Brain microvascular endothelial cell (primary cell): ENCODE measurements at regions not wholly inside any gene's neighbourhood (a gene's known extent, or its start where the extent isn't known, plus 50 kb on each side); places are given as distances from the start of the nearest gene placed in this dataset.

ENCODE experiments used
- DNase-seq: peaks from one replicate; pipeline ENCODE4 v3.0.0-alpha.2; 2020
- H3K27ac ChIP-seq: fragments of 250-450 bp; sonication (Bioruptor Pico); 2 replicates; pipeline ENCODE4 v1.5.1; 2020; ENCODE audit warnings: mild to moderate bottlenecking, moderate library complexity
- H3K27me3 ChIP-seq: fragments of 250-450 bp; sonication (Bioruptor Pico); replicated peaks from 2 replicates; pipeline ENCODE4 v1.5.1; 2020; ENCODE audit warnings: mild to moderate bottlenecking
- H3K36me3 ChIP-seq: fragments of 250-450 bp; sonication (Bioruptor Pico); replicated peaks from 2 replicates; pipeline ENCODE4 v1.5.1; 2020; ENCODE audit warnings: mild to moderate bottlenecking
- H3K4me3 ChIP-seq: 2 replicates; pipeline ENCODE4 v1.5.1; 2011; ENCODE audit warnings: low read depth, mild to moderate bottlenecking, control low read depth, low read length, moderate library complexity
- in situ Hi-C: cut with HindIII; loops from 2 replicates; pipeline ENCODE4 v1.10.0; 2017; ENCODE audit warnings: low sequenced_read_pairs, low pct_ligation_motif_present
- TF ChIP-seq, protein P1 (sequence below): IDR thresholded peaks from 2 replicates; pipeline ENCODE4 v1.5.1; 2011; ENCODE audit warnings: low read depth, mild to moderate bottlenecking, moderate library complexity, low read length, control low read depth, inconsistent platforms; ENCODE audit errors: missing control alignments

DNA sequence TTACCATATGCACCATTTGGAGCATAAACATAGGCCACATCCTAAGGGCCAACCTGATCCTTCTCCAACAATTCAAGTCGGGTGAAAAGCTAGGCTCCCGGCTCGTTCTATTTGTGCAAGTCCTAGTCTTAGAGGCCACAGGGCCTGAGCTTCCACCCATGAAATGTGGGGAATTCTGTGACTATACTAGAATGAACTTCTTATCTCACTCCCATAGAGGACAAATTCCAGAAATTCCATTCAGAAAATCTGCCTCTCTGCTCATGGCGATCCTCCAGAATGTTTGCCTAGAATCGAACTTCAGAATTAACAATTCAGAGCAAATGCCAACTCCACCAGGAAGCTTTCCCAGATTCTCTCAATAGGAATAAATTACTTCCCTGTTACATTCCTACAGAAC lies 187.9 kb downstream of the BCL11A start:
- Histone ChIP-seq H3K4me3 (no peak overlapping the region), H3K27ac (no peak overlapping the region), H3K36me3 (no peaks in the 10 kb centered on the region), H3K27me3 (no peaks in the 10 kb centered on the region)
- TF ChIP-seq, protein P1, sequence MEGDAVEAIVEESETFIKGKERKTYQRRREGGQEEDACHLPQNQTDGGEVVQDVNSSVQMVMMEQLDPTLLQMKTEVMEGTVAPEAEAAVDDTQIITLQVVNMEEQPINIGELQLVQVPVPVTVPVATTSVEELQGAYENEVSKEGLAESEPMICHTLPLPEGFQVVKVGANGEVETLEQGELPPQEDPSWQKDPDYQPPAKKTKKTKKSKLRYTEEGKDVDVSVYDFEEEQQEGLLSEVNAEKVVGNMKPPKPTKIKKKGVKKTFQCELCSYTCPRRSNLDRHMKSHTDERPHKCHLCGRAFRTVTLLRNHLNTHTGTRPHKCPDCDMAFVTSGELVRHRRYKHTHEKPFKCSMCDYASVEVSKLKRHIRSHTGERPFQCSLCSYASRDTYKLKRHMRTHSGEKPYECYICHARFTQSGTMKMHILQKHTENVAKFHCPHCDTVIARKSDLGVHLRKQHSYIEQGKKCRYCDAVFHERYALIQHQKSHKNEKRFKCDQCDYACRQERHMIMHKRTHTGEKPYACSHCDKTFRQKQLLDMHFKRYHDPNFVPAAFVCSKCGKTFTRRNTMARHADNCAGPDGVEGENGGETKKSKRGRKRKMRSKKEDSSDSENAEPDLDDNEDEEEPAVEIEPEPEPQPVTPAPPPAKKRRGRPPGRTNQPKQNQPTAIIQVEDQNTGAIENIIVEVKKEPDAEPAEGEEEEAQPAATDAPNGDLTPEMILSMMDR: no peak
- DNase-seq: peak; percentile 31
- in situ Hi-C loops: no loop called here

DNA sequence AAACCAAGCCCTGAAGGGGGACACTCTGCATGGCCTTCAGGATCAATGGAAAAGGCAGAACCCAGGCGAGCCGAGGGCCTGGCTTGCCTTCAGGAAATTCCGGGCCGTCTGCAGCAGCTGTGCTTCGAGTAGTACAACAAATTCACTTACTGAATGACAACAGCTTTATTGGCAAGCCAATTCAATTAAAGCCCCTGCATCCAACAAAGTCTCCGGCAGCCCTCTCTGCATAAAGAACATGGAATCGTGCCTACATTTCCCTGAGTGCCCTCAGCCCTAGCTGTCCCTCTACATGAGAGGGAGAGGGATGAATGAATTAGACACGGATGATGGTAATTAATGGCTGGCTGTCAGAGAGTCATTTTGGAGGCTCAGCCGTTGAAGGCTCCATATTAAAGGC lies 189.0 kb downstream of the BCL11A start:
- Histone ChIP-seq H3K36me3 (no peaks in the 10 kb centered on the region), H3K27ac (no peak overlapping the region), H3K27me3 (no peaks in the 10 kb centered on the region), H3K4me3 (no peak overlapping the region)
- in situ Hi-C loops: no loop called here
- DNase-seq: no peak
- TF ChIP-seq, protein P1: no peak

DNA sequence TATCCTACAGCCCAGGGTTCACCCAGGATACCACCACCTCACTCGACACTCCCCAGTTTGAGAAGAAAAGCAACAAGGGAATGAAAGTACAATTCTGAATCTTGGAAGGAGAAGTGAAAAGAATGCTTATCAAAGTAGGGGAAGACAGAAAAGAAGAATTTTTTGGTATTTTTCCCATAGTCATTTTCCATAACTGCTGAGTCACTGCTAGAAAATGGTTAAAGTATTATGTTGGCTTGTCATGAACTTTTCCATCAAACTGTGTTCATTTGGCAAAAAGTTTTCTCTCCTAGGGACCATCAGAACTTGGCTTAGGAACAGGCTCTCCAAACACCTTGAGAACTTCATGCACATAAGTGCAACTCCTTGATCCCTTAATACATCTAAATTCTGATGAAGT lies 192.0 kb downstream of the BCL11A start:
- in situ Hi-C loops: no loop called here
- H3K36me3 ChIP-seq: no peaks in the 10 kb centered on the region
- H3K4me3 ChIP-seq: no peak overlapping the region
- H3K27me3 ChIP-seq: no peaks in the 10 kb centered on the region
- no peak overlapping the region for H3K27ac ChIP-seq
- DNase-seq: no peak
- TF ChIP-seq, protein P1: no peak

DNA sequence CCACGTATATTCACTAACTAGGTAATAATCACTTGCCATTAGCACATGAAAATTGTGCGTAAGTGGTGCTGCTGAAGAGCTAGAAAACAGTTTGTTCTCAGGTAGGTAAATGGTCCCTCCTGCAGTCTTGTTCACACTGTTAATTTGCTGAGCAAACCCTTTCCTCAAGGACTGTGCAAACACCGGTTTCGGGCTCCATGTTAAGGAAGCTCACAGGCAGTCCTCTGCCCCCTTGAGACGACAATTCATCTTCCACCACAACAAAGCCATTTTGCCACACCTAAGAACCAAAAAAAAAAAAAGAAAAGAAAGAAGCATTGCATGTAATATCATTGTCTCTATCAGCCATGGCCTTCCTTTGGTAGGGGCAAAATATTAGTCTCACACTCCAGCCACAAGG lies 193.9 kb downstream of the BCL11A start:
- in situ Hi-C loops: no loop called here
- DNase-seq: no peak
- Histone ChIP-seq H3K27me3 (no peaks in the 10 kb centered on the region), H3K27ac (no peak overlapping the region), H3K4me3 (no peak overlapping the region), H3K36me3 (no peaks in the 10 kb centered on the region)
- TF ChIP-seq, protein P1: no peak

DNA sequence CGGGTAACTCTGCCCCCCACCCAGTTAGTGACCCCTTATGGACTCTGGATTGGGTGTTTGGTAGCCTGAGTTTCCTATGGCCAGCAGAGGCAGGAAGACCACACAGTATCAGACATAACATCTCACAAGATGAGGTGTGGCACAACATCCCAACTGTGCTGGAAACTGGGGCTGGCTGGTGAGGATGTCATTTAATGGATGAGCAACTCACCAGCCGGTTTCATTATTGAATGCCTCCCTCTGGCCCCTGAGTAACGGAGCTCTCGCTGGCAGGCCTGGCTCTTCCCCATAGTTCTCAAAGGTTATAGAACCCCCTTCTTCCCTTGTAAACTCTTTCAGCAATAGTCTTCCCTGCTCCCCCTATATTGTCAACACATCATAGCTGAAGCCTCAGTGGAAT lies 195.0 kb downstream of the BCL11A start:
- H3K4me3 ChIP-seq: no peak overlapping the region
- no peaks in the 10 kb centered on the region for H3K27me3 ChIP-seq
- in situ Hi-C loops: no loop called here
- H3K36me3 ChIP-seq: no peaks in the 10 kb centered on the region
- DNase-seq: no peak
- no peak overlapping the region for H3K27ac ChIP-seq
- TF ChIP-seq, protein P1: no peak

DNA sequence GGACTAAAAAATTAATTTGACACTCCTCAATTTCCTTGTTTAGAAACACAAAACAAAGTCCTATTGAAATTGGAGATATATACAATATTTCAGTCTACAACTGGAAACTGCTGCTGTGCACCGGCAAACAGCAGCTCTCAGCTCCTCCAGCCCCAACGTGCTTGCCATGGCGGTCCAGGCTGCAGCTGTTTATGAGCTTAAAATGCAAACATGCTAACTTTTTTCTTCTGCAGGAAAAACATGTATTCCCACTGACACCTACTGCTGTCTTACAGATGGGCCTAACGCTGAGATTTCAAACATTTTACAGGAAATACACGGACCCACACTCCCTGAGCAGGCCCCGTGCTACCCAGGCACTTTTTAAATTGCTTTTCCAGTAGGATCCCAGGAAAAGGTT lies 195.5 kb downstream of the BCL11A start:
- Histone ChIP-seq H3K36me3 (no peaks in the 10 kb centered on the region), H3K4me3 (no peak overlapping the region), H3K27me3 (no peaks in the 10 kb centered on the region), H3K27ac (no peak overlapping the region)
- in situ Hi-C loops: no loop called here
- DNase-seq: no peak
- TF ChIP-seq, protein P1: no peak
